GM23248 (cell line): ENCODE measurements at regions not wholly inside any gene's neighbourhood (a gene's known extent, or its start where the extent isn't known, plus 50 kb on each side); places are given as distances from the start of the nearest gene placed in this dataset.

Source experiments
- EZH2 ChIP-seq: fragments of 200-600 bp; sonication (generic); IDR thresholded peaks from 2 replicates; pipeline ENCODE4 v1.6.1; 2018; ENCODE audit warnings: antibody characterized with exemption, mild to moderate bottlenecking; ENCODE audit not compliant: insufficient read depth, poor library complexity, severe bottlenecking
- EZH2phosphoT487 ChIP-seq: fragments of 200-600 bp; sonication (generic); IDR thresholded peaks from 2 replicates; pipeline ENCODE4 v1.6.1; 2018; ENCODE audit warnings: antibody characterized with exemption, moderate library complexity, mild to moderate bottlenecking, low read depth; ENCODE audit not compliant: insufficient read depth

- TF ChIP-seq EZH2, result no peak
- TF ChIP-seq EZH2phosphoT487, result no peak
Measured at GRCh38 chr14:38110258-38110657, 97.4 kb upstream of the SSTR1 start.
